ENCODE measurements at regions not wholly inside any gene's neighbourhood (a gene's known extent, or its start where the extent isn't known, plus 50 kb on each side); places are given as distances from the start of the nearest gene placed in this dataset.

- Histone ChIP-seq H3K4me1 (ENCODE audit: insufficient read depth, poor library complexity, severe bottlenecking) (peaks cover 10% of the 10 kb centered on the region), H3K27ac (ENCODE audit: poor library complexity, severe bottlenecking) (no peak overlapping the region), H3K36me3 (ENCODE audit: low read depth) (no peaks in the 10 kb centered on the region), H3K27me3 (ENCODE audit: insufficient read depth, poor library complexity, severe bottlenecking) (no peaks in the 10 kb centered on the region), H3K9me3 (ENCODE audit: severe bottlenecking) (no peaks in the 10 kb centered on the region), H3K4me3 (ENCODE audit: severe bottlenecking) (no peak overlapping the region)
- no peak for ATAC-seq (ENCODE audit: low read depth)
- no peak for TF ChIP-seq CTCF (IDR thresholded peaks at IDR 0.05; ENCODE audit: poor library complexity, severe bottlenecking)
- DNase-seq (ENCODE audit: low spot score): no peak
Measured at GRCh38 chr1:209227941-209228340, 355.6 kb upstream of the CAMK1G start.

DNA sequence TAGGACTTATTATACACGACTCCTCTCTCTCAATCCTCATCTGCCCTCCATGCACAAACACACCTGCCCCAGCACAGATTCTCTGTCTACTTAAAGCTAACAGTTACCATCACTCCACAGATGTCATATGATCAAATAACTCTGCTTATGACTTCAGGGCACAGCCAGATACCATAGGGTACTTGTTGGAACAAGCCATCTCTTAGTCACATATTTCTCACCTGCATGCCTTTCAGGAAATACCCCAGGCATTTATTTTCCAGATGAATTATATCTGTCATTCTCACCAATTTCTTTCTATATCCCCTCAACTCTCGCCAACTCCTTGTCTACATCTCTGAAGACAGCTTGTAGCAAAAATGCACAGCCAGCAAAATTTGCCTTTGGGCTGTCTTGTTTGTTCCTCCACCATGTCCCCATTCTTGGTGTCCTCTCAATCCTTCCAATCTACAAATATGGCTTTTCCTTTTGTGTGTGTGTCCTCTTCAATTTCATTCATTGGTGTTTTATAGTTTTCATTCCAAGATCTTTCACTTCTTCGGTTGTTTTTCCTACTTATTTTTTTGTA lies 353.9 kb upstream of the CAMK1G start:
- no peaks in the 10 kb centered on the region for H3K9me3 ChIP-seq (ENCODE audit: severe bottlenecking)
- peaks cover 10% of the 10 kb centered on the region for H3K4me1 ChIP-seq (ENCODE audit: insufficient read depth, poor library complexity, severe bottlenecking)
- DNase-seq (ENCODE audit: low spot score) (no peak), ATAC-seq (ENCODE audit: low read depth) (peak; percentile 88)
- H3K4me3 ChIP-seq (ENCODE audit: severe bottlenecking): no peak overlapping the region
- no peak for TF ChIP-seq CTCF (IDR thresholded peaks at IDR 0.05; ENCODE audit: poor library complexity, severe bottlenecking)
- no peaks in the 10 kb centered on the region for H3K36me3 ChIP-seq (ENCODE audit: low read depth)
- H3K27ac ChIP-seq (ENCODE audit: poor library complexity, severe bottlenecking): peak overlapping the region; percentile 46
- H3K27me3 ChIP-seq (ENCODE audit: insufficient read depth, poor library complexity, severe bottlenecking): no peaks in the 10 kb centered on the region

DNA sequence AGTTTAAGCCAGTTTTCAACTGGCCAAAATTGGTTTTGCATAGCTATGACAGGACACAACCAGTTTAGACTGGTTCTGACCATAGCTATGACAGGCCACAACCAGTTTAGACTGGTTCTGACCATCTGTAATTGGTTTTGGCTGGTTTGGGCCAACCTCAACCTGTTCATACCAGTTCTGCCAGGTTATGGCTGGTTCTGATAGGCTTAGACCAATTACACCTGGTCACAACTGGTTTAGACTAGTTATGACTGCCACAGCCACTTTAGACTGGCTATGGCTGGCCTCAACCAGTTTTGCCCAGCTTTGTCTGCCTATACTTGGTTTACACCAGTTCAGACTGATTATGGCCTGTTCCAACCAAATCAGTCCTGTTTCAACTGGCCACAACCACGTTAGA lies 353.2 kb upstream of the CAMK1G start:
- no peaks in the 10 kb centered on the region for H3K9me3 ChIP-seq (ENCODE audit: severe bottlenecking)
- TF ChIP-seq CTCF (IDR thresholded peaks at IDR 0.05; ENCODE audit: poor library complexity, severe bottlenecking): no peak
- peaks cover 10% of the 10 kb centered on the region for H3K4me1 ChIP-seq (ENCODE audit: insufficient read depth, poor library complexity, severe bottlenecking)
- no peaks in the 10 kb centered on the region for H3K27me3 ChIP-seq (ENCODE audit: insufficient read depth, poor library complexity, severe bottlenecking)
- DNase-seq (ENCODE audit: low spot score): no peak
- H3K27ac ChIP-seq (ENCODE audit: poor library complexity, severe bottlenecking): peak overlapping the region; percentile 46
- no peak overlapping the region for H3K4me3 ChIP-seq (ENCODE audit: severe bottlenecking)
- no peaks in the 10 kb centered on the region for H3K36me3 ChIP-seq (ENCODE audit: low read depth)
- ATAC-seq (ENCODE audit: low read depth): no peak

DNA sequence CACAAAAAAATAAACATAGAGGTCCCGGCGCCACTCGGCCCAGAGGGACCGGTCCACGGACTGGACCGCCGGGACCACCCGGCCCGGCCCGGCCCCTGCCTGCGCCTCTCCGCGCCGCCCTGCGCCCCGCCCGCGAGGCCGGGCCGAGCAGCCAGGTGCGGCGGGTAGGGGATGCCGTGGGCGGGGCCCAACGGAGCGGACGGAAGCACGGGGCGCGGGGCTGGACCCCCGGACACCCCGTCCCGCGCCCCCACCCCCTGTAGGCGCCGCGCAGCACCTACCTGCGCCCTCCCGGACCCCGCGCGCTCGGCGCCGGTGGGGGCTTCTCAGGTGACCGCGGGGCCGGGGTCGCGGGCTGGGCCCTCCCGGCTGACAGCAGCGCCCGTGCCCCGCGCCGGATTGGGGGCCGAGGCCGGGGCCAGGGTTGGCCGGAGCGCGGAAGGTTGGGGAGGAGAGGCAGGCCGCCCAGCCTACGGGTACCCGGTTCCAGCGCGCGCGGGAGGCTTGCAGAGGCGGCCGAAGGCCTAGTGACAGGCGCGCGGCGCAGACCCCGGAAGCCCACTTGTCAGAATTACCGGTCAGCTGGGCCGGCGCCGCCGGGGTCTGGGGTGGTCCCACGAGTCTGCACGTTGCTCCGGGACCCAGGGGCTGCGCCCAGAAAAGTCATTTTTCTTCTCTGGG lies 351.9 kb upstream of the CAMK1G start:
- DNase-seq (ENCODE audit: low spot score): no peak
- TF ChIP-seq CTCF (IDR thresholded peaks at IDR 0.05; ENCODE audit: poor library complexity, severe bottlenecking): no peak

DNA sequence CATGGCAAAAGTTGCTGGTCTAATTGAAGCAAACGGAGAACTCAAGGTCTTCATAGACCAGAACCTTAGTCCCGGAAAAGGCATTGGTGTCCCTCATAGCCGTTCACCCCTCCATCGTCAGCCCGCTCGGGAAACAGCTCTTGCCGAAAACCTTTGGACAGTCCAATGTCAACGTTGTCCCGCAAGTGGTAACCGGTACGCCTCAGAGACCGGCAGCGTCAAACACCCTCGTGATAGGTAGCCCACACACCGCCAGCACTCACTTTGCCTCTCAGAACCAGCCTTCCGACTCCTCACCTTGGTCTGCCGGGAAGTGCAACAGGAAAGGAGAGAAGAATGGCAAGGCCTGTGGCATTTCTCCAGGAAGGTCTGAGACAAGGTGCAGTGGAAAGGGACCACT lies 351.3 kb upstream of the CAMK1G start:
- Histone ChIP-seq H3K9me3 (ENCODE audit: severe bottlenecking) (no peaks in the 10 kb centered on the region), H3K27ac (ENCODE audit: poor library complexity, severe bottlenecking) (no peak overlapping the region), H3K4me1 (ENCODE audit: insufficient read depth, poor library complexity, severe bottlenecking) (peaks cover 10% of the 10 kb centered on the region), H3K27me3 (ENCODE audit: insufficient read depth, poor library complexity, severe bottlenecking) (no peaks in the 10 kb centered on the region), H3K4me3 (ENCODE audit: severe bottlenecking) (no peak overlapping the region), H3K36me3 (ENCODE audit: low read depth) (no peaks in the 10 kb centered on the region)
- no peak for ATAC-seq (ENCODE audit: low read depth)
- no peak for TF ChIP-seq CTCF (IDR thresholded peaks at IDR 0.05; ENCODE audit: poor library complexity, severe bottlenecking)
- DNase-seq (ENCODE audit: low spot score): no peak

More for the DNA sequence above, 351.9 kb upstream of the CAMK1G start:
- Histone ChIP-seq H3K36me3 (ENCODE audit: low read depth) (no peaks in the 10 kb centered on the region), H3K27me3 (ENCODE audit: insufficient read depth, poor library complexity, severe bottlenecking) (no peaks in the 10 kb centered on the region), H3K4me3 (ENCODE audit: severe bottlenecking) (no peak overlapping the region), H3K27ac (ENCODE audit: poor library complexity, severe bottlenecking) (no peak overlapping the region), H3K4me1 (ENCODE audit: insufficient read depth, poor library complexity, severe bottlenecking) (peaks cover 10% of the 10 kb centered on the region), H3K9me3 (ENCODE audit: severe bottlenecking) (no peaks in the 10 kb centered on the region)
- no peak for ATAC-seq (ENCODE audit: low read depth)

Data from RWPE2 (cell line).